Ramos (cell line): ENCODE measurements at regions not wholly inside any gene's neighbourhood (a gene's known extent, or its start where the extent isn't known, plus 50 kb on each side); places are given as distances from the start of the nearest gene placed in this dataset.

ENCODE experiments used
- in situ Hi-C: fragments of 300-500 bp; cut with MboI; formaldehyde crosslinking; loops from one replicate; pipeline ENCODE4 v1.14.3; 2022; ENCODE audit warnings: low sequenced_read_pairs; ENCODE audit not compliant: unreplicated experiment

- in situ Hi-C loops = no loop called here
Observed at GRCh38 chr10:88222881-88223280, 359.5 kb downstream of the PTEN start.
